BE2C (cell line): ENCODE measurements at regions not wholly inside any gene's neighbourhood (a gene's known extent, or its start where the extent isn't known, plus 50 kb on each side); places are given as distances from the start of the nearest gene placed in this dataset.

Experiments
- DNase-seq: peaks from one replicate; pipeline ENCODE4 v3.0.0-alpha.2; 2020
- H3K27me3 ChIP-seq: fragments of 250-450 bp; sonication (Bioruptor Pico); 2 replicates; pipeline ENCODE4 v1.5.1; 2020; ENCODE audit warnings: mild to moderate bottlenecking
- H3K36me3 ChIP-seq: fragments of 250-450 bp; sonication (Bioruptor Pico); 2 replicates; pipeline ENCODE4 v1.5.1; 2020; ENCODE audit warnings: mild to moderate bottlenecking
- H3K4me1 ChIP-seq: fragments of 250-450 bp; sonication (Bioruptor Pico); 2 replicates; pipeline ENCODE4 v1.5.1; 2020
- H3K4me3 ChIP-seq: 2 replicates; pipeline ENCODE4 v1.5.1; 2011; ENCODE audit warnings: low read depth, low read length
- H3K9me3 ChIP-seq: fragments of 250-450 bp; sonication (Bioruptor Pico); 2 replicates; pipeline ENCODE4 v1.5.1; 2020
- TF ChIP-seq, protein P1 (sequence below): IDR thresholded peaks from 2 replicates; pipeline ENCODE4 v1.5.1; 2012; ENCODE audit warnings: mild to moderate bottlenecking, low read depth, low read length

DNA sequence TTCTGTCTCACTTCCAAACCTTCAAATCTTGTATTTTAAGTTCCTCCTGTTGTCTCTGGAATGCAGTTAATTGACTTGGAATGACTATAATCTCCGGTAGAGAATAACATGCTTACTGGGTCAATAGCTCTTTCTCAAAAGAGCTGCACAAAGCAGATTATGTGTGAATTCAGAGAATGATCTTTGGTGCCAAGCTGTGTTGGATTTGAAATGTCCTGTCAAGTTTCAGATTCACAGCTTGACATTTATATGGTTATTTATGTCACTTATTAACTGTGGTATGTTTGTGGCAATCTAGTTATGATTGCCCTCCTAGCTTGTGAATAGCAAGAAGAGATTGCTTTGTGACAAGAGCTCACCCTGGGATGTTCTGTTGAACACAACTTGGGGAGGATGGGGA is 128.3 kb upstream of the KCNE2 start:
- TF ChIP-seq, protein P1, sequence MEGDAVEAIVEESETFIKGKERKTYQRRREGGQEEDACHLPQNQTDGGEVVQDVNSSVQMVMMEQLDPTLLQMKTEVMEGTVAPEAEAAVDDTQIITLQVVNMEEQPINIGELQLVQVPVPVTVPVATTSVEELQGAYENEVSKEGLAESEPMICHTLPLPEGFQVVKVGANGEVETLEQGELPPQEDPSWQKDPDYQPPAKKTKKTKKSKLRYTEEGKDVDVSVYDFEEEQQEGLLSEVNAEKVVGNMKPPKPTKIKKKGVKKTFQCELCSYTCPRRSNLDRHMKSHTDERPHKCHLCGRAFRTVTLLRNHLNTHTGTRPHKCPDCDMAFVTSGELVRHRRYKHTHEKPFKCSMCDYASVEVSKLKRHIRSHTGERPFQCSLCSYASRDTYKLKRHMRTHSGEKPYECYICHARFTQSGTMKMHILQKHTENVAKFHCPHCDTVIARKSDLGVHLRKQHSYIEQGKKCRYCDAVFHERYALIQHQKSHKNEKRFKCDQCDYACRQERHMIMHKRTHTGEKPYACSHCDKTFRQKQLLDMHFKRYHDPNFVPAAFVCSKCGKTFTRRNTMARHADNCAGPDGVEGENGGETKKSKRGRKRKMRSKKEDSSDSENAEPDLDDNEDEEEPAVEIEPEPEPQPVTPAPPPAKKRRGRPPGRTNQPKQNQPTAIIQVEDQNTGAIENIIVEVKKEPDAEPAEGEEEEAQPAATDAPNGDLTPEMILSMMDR: no peak
- no peaks in the 10 kb centered on the region for H3K9me3 ChIP-seq
- no peaks in the 10 kb centered on the region for H3K36me3 ChIP-seq
- DNase-seq: no peak
- H3K4me1 ChIP-seq: no peaks in the 10 kb centered on the region
- H3K4me3 ChIP-seq: no peak overlapping the region
- no peaks in the 10 kb centered on the region for H3K27me3 ChIP-seq

DNA sequence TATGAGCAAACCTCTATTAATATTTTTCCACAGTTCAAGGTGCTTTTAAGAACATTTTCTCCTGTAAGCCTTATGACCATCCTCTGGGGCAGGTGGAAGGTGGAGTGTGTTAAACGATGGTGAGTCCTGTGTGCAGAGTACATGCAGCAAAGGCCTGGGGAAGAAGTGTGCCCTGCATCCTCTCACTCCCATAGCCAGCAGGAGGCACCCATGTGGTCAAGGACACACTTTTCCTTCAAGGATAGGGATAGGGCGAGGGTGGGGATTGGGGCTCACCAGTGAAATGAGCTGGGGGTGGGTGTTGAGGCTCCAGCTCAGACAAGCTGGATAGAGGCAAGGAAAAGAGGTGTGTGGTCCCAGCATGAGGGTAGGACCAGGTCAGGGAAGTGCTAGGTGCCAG is 120.8 kb upstream of the KCNE2 start:
- Histone ChIP-seq H3K9me3 (no peaks in the 10 kb centered on the region), H3K36me3 (no peaks in the 10 kb centered on the region), H3K4me3 (no peak overlapping the region), H3K4me1 (no peaks in the 10 kb centered on the region), H3K27me3 (no peaks in the 10 kb centered on the region)
- no peak for DNase-seq
- TF ChIP-seq, protein P1: no peak

DNA sequence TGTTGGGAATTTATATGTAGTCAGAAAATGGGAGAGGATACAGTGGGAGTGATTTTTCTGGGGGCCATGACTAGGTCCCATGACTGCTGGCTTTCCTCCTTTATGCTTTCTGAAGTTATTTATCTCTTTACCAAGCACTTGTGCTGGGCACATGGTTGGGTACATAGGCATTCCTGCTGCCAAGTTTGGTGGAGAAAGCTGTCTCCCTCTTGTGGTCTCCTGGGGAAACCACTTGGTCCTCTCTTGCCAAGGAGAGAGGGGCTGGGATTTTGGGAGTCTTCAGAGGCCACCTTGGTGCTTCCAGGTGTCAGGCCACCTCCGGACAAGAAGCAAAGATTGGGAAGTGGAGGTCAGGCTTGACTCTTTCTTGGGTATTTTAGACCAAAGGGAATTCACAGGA is 120.2 kb upstream of the KCNE2 start:
- no peaks in the 10 kb centered on the region for H3K4me1 ChIP-seq
- TF ChIP-seq, protein P1: peak; percentile 71
- H3K36me3 ChIP-seq: no peaks in the 10 kb centered on the region
- H3K4me3 ChIP-seq: no peak overlapping the region
- H3K9me3 ChIP-seq: no peaks in the 10 kb centered on the region
- no peaks in the 10 kb centered on the region for H3K27me3 ChIP-seq
- peak; percentile 29 for DNase-seq

DNA sequence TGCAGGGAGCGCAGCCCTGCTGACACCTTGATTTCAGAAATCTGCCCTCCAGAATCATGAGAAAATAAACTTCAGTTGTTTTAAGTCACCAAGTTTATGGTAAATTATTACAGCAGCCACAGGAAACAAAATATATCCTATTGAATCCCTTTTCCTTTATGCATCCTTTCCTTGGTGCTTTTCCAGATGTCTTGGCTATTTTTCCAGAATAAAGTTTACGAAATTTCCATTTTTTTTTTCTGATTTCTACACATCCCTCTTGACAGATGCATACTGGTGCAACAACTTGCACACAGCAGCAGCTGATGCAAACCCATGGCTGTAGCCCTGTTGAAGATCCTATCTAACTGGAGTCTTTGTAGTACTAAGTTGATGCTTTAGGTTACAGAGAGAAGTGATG is 111.1 kb upstream of the KCNE2 start:
- Histone ChIP-seq H3K36me3 (no peaks in the 10 kb centered on the region), H3K4me1 (no peaks in the 10 kb centered on the region), H3K4me3 (no peak overlapping the region), H3K27me3 (no peaks in the 10 kb centered on the region), H3K9me3 (no peaks in the 10 kb centered on the region)
- no peak for DNase-seq
- TF ChIP-seq, protein P1: no peak

DNA sequence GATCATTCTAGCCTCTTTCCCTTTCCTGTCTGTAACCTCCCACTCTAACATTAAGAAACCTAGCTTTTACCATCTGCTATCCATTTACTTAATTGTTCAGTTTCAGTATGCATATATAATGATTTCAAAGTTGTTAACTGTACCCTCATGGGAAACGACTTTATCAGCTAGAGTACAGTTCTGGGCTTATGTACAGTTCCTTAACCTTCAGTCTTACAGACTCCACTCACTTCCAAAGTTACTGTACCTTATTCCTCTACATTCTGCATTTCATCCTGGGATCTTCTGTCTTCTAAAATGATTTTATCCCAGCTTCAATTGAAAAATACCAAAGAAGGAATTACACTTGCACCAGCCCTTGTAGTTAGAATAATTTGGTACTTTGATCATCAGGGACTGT is 108.7 kb upstream of the KCNE2 start:
- no peaks in the 10 kb centered on the region for H3K9me3 ChIP-seq
- no peaks in the 10 kb centered on the region for H3K4me1 ChIP-seq
- TF ChIP-seq, protein P1: no peak
- DNase-seq: no peak
- no peaks in the 10 kb centered on the region for H3K36me3 ChIP-seq
- no peaks in the 10 kb centered on the region for H3K27me3 ChIP-seq
- H3K4me3 ChIP-seq: no peak overlapping the region

DNA sequence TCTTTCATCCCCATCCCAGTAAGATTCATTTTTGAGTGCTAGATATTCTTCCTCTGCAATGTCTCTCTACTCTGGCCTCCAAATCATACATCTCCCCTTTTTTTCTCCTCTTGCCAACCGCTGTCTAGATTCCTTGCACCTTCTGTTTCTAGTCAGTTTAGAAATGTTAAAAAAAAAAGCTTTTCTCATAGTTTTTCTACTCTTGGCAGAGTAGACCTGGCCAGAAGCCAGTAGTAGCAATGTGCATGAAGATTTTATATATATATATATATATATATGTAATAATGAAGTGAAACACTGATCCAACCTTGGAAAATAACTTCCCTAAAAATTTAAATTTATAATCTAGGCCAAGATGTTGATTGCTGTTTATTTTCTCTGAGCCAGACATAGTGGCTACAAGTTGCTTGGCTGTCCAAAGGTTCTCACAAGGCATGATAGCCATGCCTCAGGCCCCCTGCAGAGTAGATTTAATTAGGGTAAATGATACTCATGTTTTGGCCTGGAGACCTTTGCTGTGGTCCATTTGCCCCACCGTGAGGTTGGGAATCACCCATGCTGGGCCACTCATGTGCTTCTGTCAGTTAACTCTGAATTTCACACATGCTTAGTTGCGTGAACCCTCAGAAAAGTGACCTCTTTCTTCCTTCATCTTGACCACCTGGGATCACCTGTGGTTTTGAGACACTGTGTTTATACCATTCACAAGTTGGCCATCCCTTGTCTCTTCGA is 103.4 kb upstream of the KCNE2 start:
- TF ChIP-seq, protein P1: no peak
- Histone ChIP-seq H3K4me3 (no peak overlapping the region), H3K27me3 (no peaks in the 10 kb centered on the region), H3K4me1 (no peaks in the 10 kb centered on the region), H3K36me3 (no peaks in the 10 kb centered on the region), H3K9me3 (no peaks in the 10 kb centered on the region)
- DNase-seq: no peak
